A549 (cell line): ENCODE measurements at regions not wholly inside any gene's neighbourhood (a gene's known extent, or its start where the extent isn't known, plus 50 kb on each side); places are given as distances from the start of the nearest gene placed in this dataset.
A peak's percentile ranks its signal among the peaks of the same experiment; 100 is the strongest.

Experiments
- ATAC-seq, 2 experiments: fragments of 200-7000 bp in 1 of 2; fragments of >200 bp in 1 of 2; cut with Nextera tagmentation in 1 of 2; cut with Tn5 transposase in 1 of 2; 3 replicates each; pipeline versions ENCODE4 v1.8.0 to v1.9.1; 2018 to 2020; ENCODE audit warnings: mild to moderate bottlenecking in 1 of 2, moderate library complexity in 1 of 2
- CTCF ChIA-PET: fragments of 300-600 bp; sonication (Branson Sonifier 250); formaldehyde crosslinking; extraction: SDS; loops from one replicate; lab custom pipeline; 2021; ENCODE audit warnings: antibody characterized with exemption, inconsistent platforms; lab: Yijun Ruan, JAX
- POLR2A ChIA-PET: fragments of 350-600 bp; formaldehyde crosslinking; extraction: SDS; loops from one replicate; lab custom pipeline; 2021; ENCODE audit warnings: antibody characterized with exemption, inconsistent platforms; lab: Yijun Ruan, JAX
- DNase-seq, 2 experiments: peaks; one replicate each; pipeline versions ENCODE4 v3.0.0 to v3.0.0-alpha.2; 2011 to 2016; ENCODE audit warnings: low read depth in 1 of 2, low spot score in 1 of 2
- FAIRE-seq: peaks from 2 replicates; lab custom pipeline; 2011; peaks lifted over from hg19 to GRCh38; lab: Jason Lieb, UNC
- H3K27ac ChIP-seq, 2 experiments: fragments of >200 bp; sonication (Bioruptor Twin); formaldehyde crosslinking; 3 replicates each; pipeline ENCODE4 v1.5.1; 2016 to 2017
- H3K4me1 ChIP-seq: fragments of >200 bp; sonication (Bioruptor Twin); formaldehyde crosslinking; 3 replicates; pipeline ENCODE4 v1.6.1; 2016
- H3K4me2 ChIP-seq: fragments of >200 bp; sonication (Bioruptor Twin); formaldehyde crosslinking; 3 replicates; pipeline ENCODE4 v1.6.1; 2016
- H3K4me3 ChIP-seq: fragments of >200 bp; sonication (Bioruptor Twin); formaldehyde crosslinking; 3 replicates; pipeline ENCODE4 v1.5.1; 2016
- H3K9me3 ChIP-seq: fragments of >200 bp; sonication (Bioruptor Twin); formaldehyde crosslinking; 3 replicates; pipeline ENCODE4 v1.6.1; 2016
- BCL3 ChIP-seq: fragments of >200 bp; sonication (Bioruptor Twin); formaldehyde crosslinking; IDR thresholded peaks from 3 replicates; pipeline ENCODE4 v1.6.1; 2016
- BHLHE40 ChIP-seq: IDR thresholded peaks from 2 replicates; pipeline ENCODE4 v1.6.1; 2012; ENCODE audit warnings: low read depth, low read length, inconsistent platforms
- CBX2 ChIP-seq: fragments of 200-600 bp; sonication (generic); IDR thresholded peaks from 2 replicates; pipeline ENCODE4 v1.6.1; 2016; ENCODE audit warnings: low read depth, mild to moderate bottlenecking, borderline replicate concordance
- CBX8 ChIP-seq: fragments of 200-600 bp; sonication (generic); IDR thresholded peaks from 2 replicates; pipeline ENCODE4 v1.6.1; 2016
- CHD4 ChIP-seq: fragments of 200-600 bp; sonication (generic); IDR thresholded peaks from 2 replicates; pipeline ENCODE4 v1.6.1; 2016; ENCODE audit warnings: antibody characterized with exemption, mild to moderate bottlenecking, borderline replicate concordance
- EHF ChIP-seq: fragments of 250-450 bp; sonication (Bioruptor Pico); IDR thresholded peaks from 2 replicates; pipeline ENCODE4 v1.5.0; 2020; ENCODE audit warnings: mild to moderate bottlenecking
- ELK1 ChIP-seq: fragments of 150-350 bp; IDR thresholded peaks from 2 replicates; pipeline ENCODE4 v1.6.1; 2014; ENCODE audit warnings: low read depth, mild to moderate bottlenecking, low read length
- EP300 ChIP-seq, 2 experiments: fragments of >200 bp; sonication (Bioruptor Twin); formaldehyde crosslinking; IDR thresholded peaks; 2 replicates in 1 of 2; 3 replicates in 1 of 2; pipeline ENCODE4 v1.6.1; 2016 to 2017
- GATA3 ChIP-seq: IDR thresholded peaks from 2 replicates; pipeline ENCODE4 v1.6.1; 2012; ENCODE audit warnings: borderline replicate concordance
- HEYL ChIP-seq: fragments of 250-450 bp; sonication (Bioruptor Pico); IDR thresholded peaks from 2 replicates; pipeline ENCODE4 v1.8.0; 2021; ENCODE audit warnings: mild to moderate bottlenecking, moderate library complexity
- HOXA7 ChIP-seq: fragments of 250-450 bp; sonication (Bioruptor Pico); IDR thresholded peaks from 2 replicates; pipeline ENCODE4 v1.5.0; 2020; ENCODE audit warnings: mild to moderate bottlenecking, moderate library complexity
- JUNB ChIP-seq: fragments of >200 bp; sonication (Bioruptor Twin); formaldehyde crosslinking; IDR thresholded peaks from 2 replicates; pipeline ENCODE4 v1.6.1; 2016
- KDM1A ChIP-seq: fragments of 200-600 bp; sonication (generic); IDR thresholded peaks from 2 replicates; pipeline ENCODE4 v1.6.1; 2016; ENCODE audit warnings: low read depth, mild to moderate bottlenecking
- KDM5A ChIP-seq: fragments of 200-600 bp; sonication (generic); IDR thresholded peaks from 2 replicates; pipeline ENCODE4 v1.6.1; 2016; ENCODE audit warnings: antibody characterized with exemption, mild to moderate bottlenecking
- MAX ChIP-seq: IDR thresholded peaks from 2 replicates; pipeline ENCODE4 v1.6.1; 2012
- MAZ ChIP-seq: fragments of 150-350 bp; IDR thresholded peaks from 2 replicates; pipeline ENCODE4 v1.6.1; 2014; ENCODE audit warnings: antibody characterized with exemption, low read depth, low read length, borderline replicate concordance
- MYC ChIP-seq: IDR thresholded peaks from 2 replicates; pipeline ENCODE4 v1.6.1; 2012; ENCODE audit warnings: mild to moderate bottlenecking, inconsistent platforms, low read length, improper control_type of control experiment, borderline replicate concordance
- POLR2AphosphoS2 ChIP-seq: conservative IDR thresholded peaks from 2 replicates; pipeline ENCODE4 v1.6.1; 2012; ENCODE audit warnings: low read length, improper control_type of control experiment, inconsistent platforms
- RARB ChIP-seq: fragments of 250-450 bp; sonication (Bioruptor Pico); IDR thresholded peaks from 2 replicates; pipeline ENCODE4 v1.8.0; 2021; ENCODE audit warnings: mild to moderate bottlenecking, moderate library complexity
- RCOR1 ChIP-seq: fragments of 150-350 bp; IDR thresholded peaks from 2 replicates; pipeline ENCODE4 v1.6.1; 2014; ENCODE audit warnings: antibody characterized with exemption, low read length, low read depth
- RFX5 ChIP-seq: fragments of 450-650 bp; IDR thresholded peaks from 2 replicates; pipeline ENCODE4 v1.7.1; 2014; ENCODE audit warnings: antibody characterized with exemption, mild to moderate bottlenecking, moderate library complexity
- USF2 ChIP-seq: fragments of 450-650 bp; IDR thresholded peaks from 2 replicates; pipeline ENCODE4 v1.6.1; 2014; ENCODE audit warnings: antibody characterized with exemption
- ZSCAN20 ChIP-seq: fragments of 250-450 bp; sonication (Bioruptor Pico); IDR thresholded peaks from 2 replicates; pipeline ENCODE4 v1.8.0; 2022; ENCODE audit warnings: mild to moderate bottlenecking, moderate library complexity
- WGBS: methylation state at CpG from one replicate; pipeline ENCODE4 v1.1.6; 2017; ENCODE audit errors: missing lambda C conversion rate; 5-methylcytosine and 5-hydroxymethylcytosine counted together
- TF ChIP-seq, protein P1 (sequence below): IDR thresholded peaks from 2 replicates; pipeline ENCODE4 v1.6.1; 2012; ENCODE audit warnings: low read depth, borderline replicate concordance
- TF ChIP-seq, protein P2 (sequence below): fragments of >200 bp; sonication (Bioruptor Twin); formaldehyde crosslinking; IDR thresholded peaks from 2 replicates; pipeline ENCODE4 v1.6.1; 2016
- TF ChIP-seq, protein P3 (sequence below): fragments of >200 bp; sonication (Bioruptor Twin); formaldehyde crosslinking; IDR thresholded peaks from 3 replicates; pipeline ENCODE4 v1.5.1; 2016

- no peak overlapping the region for H3K27ac ChIP-seq
- H3K9me3 ChIP-seq: no peaks in the 10 kb centered on the region
- 31% methylated on average over 2 of the region's 2 CpGs for WGBS
- ATAC-seq (no peak), FAIRE-seq (no peak), DNase-seq (no peak)
- H3K4me2 ChIP-seq: no peak overlapping the region
- TF ChIP-seq RCOR1 (no peak), MAZ (no peak), EHF (CRISPR knock-in tag) (no peak), HEYL (CRISPR knock-in tag) (no peak), USF2 (no peak), KDM5A (no peak), CHD4 (no peak), MYC (no peak)
- no peak overlapping the region for H3K4me3 ChIP-seq
- CTCF ChIA-PET: no interaction called here
- H3K4me1 ChIP-seq: 0 out of 3 replicates have a peak, but pooled peaks cover 3% of the 10 kb centered on the region
- POLR2A ChIA-PET: no interaction called here
Measured at GRCh38 chr5:21654556-21654955, 1198.6 kb downstream of the CDH12 start.

- POLR2A ChIA-PET: no interaction called here
- Histone ChIP-seq H3K27ac (no peak overlapping the region), H3K4me1 (0 out of 3 replicates have a peak, but pooled peaks cover 5% of the 10 kb centered on the region), H3K4me2 (peak overlapping the region; percentile 17; the same call in 2 of the 3 replicates)
- 2% methylated on average over 3 of the region's 3 CpGs for WGBS
- FAIRE-seq: no peak
- no peak for TF ChIP-seq EP300 (IDR thresholded peaks at IDR 0.05)
- no peak for TF ChIP-seq CBX2
- TF ChIP-seq GATA3: 0 out of 2 replicates have a peak, but pooled peaks have one; percentile 18
- TF ChIP-seq, all 56 proteins: peak for 1
- Histone ChIP-seq H3K4me3 (no peak overlapping the region), H3K9me3 (no peaks in the 10 kb centered on the region)
- DNase-seq: peak in 1 of 2 experiments; percentile 23
- ATAC-seq: peak in 1 of 2 experiments; percentile 45; a peak in 2 of 6 replicates
- CTCF ChIA-PET: no interaction called here
Measured at GRCh38 chr5:21649969-21650368, 1203.2 kb downstream of the CDH12 start.

- TF ChIP-seq ZSCAN20 (CRISPR knock-in tag) (no peak), ELK1 (no peak), POLR2AphosphoS2 (no peak), MAX (no peak), BHLHE40 (no peak), USF2 (no peak), BCL3 (no peak), HOXA7 (CRISPR knock-in tag) (no peak), KDM1A (no peak), RFX5 (no peak), RARB (CRISPR knock-in tag) (no peak), JUNB (no peak), CBX8 (no peak), CHD4 (no peak)
- TF ChIP-seq, protein P1, sequence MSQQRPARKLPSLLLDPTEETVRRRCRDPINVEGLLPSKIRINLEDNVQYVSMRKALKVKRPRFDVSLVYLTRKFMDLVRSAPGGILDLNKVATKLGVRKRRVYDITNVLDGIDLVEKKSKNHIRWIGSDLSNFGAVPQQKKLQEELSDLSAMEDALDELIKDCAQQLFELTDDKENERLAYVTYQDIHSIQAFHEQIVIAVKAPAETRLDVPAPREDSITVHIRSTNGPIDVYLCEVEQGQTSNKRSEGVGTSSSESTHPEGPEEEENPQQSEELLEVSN: no peak
- TF ChIP-seq, protein P2, sequence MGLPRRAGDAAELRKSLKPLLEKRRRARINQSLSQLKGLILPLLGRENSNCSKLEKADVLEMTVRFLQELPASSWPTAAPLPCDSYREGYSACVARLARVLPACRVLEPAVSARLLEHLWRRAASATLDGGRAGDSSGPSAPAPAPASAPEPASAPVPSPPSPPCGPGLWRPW: no peak
- TF ChIP-seq, protein P3, sequence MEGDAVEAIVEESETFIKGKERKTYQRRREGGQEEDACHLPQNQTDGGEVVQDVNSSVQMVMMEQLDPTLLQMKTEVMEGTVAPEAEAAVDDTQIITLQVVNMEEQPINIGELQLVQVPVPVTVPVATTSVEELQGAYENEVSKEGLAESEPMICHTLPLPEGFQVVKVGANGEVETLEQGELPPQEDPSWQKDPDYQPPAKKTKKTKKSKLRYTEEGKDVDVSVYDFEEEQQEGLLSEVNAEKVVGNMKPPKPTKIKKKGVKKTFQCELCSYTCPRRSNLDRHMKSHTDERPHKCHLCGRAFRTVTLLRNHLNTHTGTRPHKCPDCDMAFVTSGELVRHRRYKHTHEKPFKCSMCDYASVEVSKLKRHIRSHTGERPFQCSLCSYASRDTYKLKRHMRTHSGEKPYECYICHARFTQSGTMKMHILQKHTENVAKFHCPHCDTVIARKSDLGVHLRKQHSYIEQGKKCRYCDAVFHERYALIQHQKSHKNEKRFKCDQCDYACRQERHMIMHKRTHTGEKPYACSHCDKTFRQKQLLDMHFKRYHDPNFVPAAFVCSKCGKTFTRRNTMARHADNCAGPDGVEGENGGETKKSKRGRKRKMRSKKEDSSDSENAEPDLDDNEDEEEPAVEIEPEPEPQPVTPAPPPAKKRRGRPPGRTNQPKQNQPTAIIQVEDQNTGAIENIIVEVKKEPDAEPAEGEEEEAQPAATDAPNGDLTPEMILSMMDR: no peak
- TF ChIP-seq, all 56 proteins: peak for 0
- FAIRE-seq (no peak), DNase-seq (no peak), ATAC-seq (no peak)
- ChIA-PET POLR2A (no interaction called here), CTCF (no interaction called here)
- Histone ChIP-seq H3K4me1 (0 out of 3 replicates have a peak, but pooled peaks cover 5% of the 10 kb centered on the region), H3K4me3 (no peak overlapping the region), H3K4me2 (no peak overlapping the region), H3K9me3 (no peaks in the 10 kb centered on the region), H3K27ac (no peak overlapping the region)
- 47% methylated on average over 2 of the region's 2 CpGs for WGBS
Measured at GRCh38 chr5:21646469-21646868, 1206.7 kb downstream of the CDH12 start.
